Omental fat pad (tissue), 3 donors: ENCODE measurements at regions not wholly inside any gene's neighbourhood (a gene's known extent, or its start where the extent isn't known, plus 50 kb on each side); places are given as distances from the start of the nearest gene placed in this dataset.
"Not testable (repeated sequence)": the region's sequence is repeated elsewhere in the genome, so short reads cannot be mapped to it uniquely, and the experiment has no call there.

Experiments
- ATAC-seq: fragments of 150-250 bp; one replicate; pipeline ENCODE4 v1.9.1; 2016; ENCODE audit warnings: mild to moderate bottlenecking, moderate library complexity; ENCODE audit not compliant: low FRiP score
- DNase-seq: peaks from one replicate; pipeline ENCODE4 v3.0.0-alpha.2; 2019; ENCODE audit warnings: low spot score
- CTCF ChIP-seq, 3 donors: fragments of 450-650 bp; IDR thresholded peaks; one replicate each; pipeline ENCODE4 v1.5.1; 2016 to 2017; ENCODE audit warnings: antibody characterized with exemption in 3 of 3, mild to moderate bottlenecking in 3 of 3, moderate library complexity in 2 of 3

- TF ChIP-seq CTCF (IDR thresholded peaks at IDR 0.05) = no peak
- no peak for DNase-seq
- no peak for ATAC-seq
These were observed 1033.5 kb downstream of the EFNA5 start for GRCh38 chr5:106637275-106637674.

GRCh38 chr5:106634375-106634774 lies 1036.4 kb downstream of the EFNA5 start:
- ATAC-seq = no peak
- no peak for DNase-seq
- TF ChIP-seq CTCF (IDR thresholded peaks at IDR 0.05) = no peak

- TF ChIP-seq CTCF (IDR thresholded peaks at IDR 0.05) = no peak
- ATAC-seq (no peak), DNase-seq (no peak)
These were observed 1036.9 kb downstream of the EFNA5 start for GRCh38 chr5:106633825-106634224.

- DNase-seq, ATAC-seq: not testable (repeated sequence)
These were observed 1042.3 kb downstream of the EFNA5 start for GRCh38 chr5:106628456-106628855.

- DNase-seq (no peak), ATAC-seq (no peak)
- no peak for TF ChIP-seq CTCF (IDR thresholded peaks at IDR 0.05)
These were observed 1060.7 kb downstream of the EFNA5 start for GRCh38 chr5:106610041-106610440.

GRCh38 chr5:106601620-106602019 lies 1069.1 kb downstream of the EFNA5 start:
- no peak for ATAC-seq
- DNase-seq = no peak
- TF ChIP-seq CTCF (IDR thresholded peaks at IDR 0.05) = no peak

- DNase-seq (no peak), ATAC-seq (no peak)
- TF ChIP-seq CTCF (IDR thresholded peaks at IDR 0.05) = no peak
These were observed 1069.9 kb downstream of the EFNA5 start for GRCh38 chr5:106600803-106601202.

GRCh38 chr5:106595864-106596263 lies 1074.9 kb downstream of the EFNA5 start:
- ATAC-seq (no peak), DNase-seq (no peak)
- TF ChIP-seq CTCF (IDR thresholded peaks at IDR 0.05) = no peak
